Stimulated activated CD8-positive, alpha-beta memory T cell treated with anti-CD3 and anti-CD28 coated beads, Interleukin-15, amount 100 ng/mL, for 24 hours (primary cell): ENCODE measurements at regions not wholly inside any gene's neighbourhood (a gene's known extent, or its start where the extent isn't known, plus 50 kb on each side); places are given as distances from the start of the nearest gene placed in this dataset.

Experiments
- DNase-seq: peaks from one replicate; pipeline ENCODE4 v3.0.0-alpha.2; 2020; ENCODE audit warnings: low read depth

- no peak for DNase-seq
These were observed 479.5 kb downstream of the TAF11L14 start for GRCh38 chr5:18113721-18114120.

- no peak for DNase-seq
These were observed 480.0 kb downstream of the TAF11L14 start for GRCh38 chr5:18114151-18114757.

GRCh38 chr5:18117968-18118367, 483.7 kb downstream of the TAF11L14 start:
- DNase-seq = no peak

GRCh38 chr5:18119156-18119785, 485.0 kb downstream of the TAF11L14 start:
- DNase-seq = no peak

- no peak for DNase-seq
These were observed 507.0 kb downstream of the TAF11L14 start for GRCh38 chr5:18141222-18141621.

GRCh38 chr5:18142831-18143230, 508.6 kb downstream of the TAF11L14 start:
- no peak for DNase-seq

GRCh38 chr5:18152671-18153070, 518.4 kb downstream of the TAF11L14 start:
- DNase-seq = no peak

GRCh38 chr5:18158166-18158565, 523.9 kb downstream of the TAF11L14 start:
- DNase-seq = no peak

GRCh38 chr5:18159331-18159730, 525.1 kb downstream of the TAF11L14 start:
- no peak for DNase-seq

GRCh38 chr5:18171684-18172083, 537.4 kb downstream of the TAF11L14 start:
- no peak for DNase-seq

- no peak for DNase-seq
These were observed 545.3 kb downstream of the TAF11L14 start for GRCh38 chr5:18179579-18179978.

GRCh38 chr5:18181575-18181974, 547.3 kb downstream of the TAF11L14 start:
- DNase-seq = no peak

- no peak for DNase-seq
These were observed 561.6 kb downstream of the TAF11L14 start for GRCh38 chr5:18195910-18196309.

- DNase-seq = no peak
These were observed 563.5 kb downstream of the TAF11L14 start for GRCh38 chr5:18197734-18198133.

GRCh38 chr5:18202164-18202563, 567.9 kb downstream of the TAF11L14 start:
- no peak for DNase-seq

- no peak for DNase-seq
These were observed 569.0 kb downstream of the TAF11L14 start for GRCh38 chr5:18203296-18203695.

GRCh38 chr5:18213666-18214065, 579.4 kb downstream of the TAF11L14 start:
- DNase-seq = no peak

- no peak for DNase-seq
These were observed 581.8 kb downstream of the TAF11L14 start for GRCh38 chr5:18216016-18216415.

GRCh38 chr5:18216729-18217128, 582.5 kb downstream of the TAF11L14 start:
- no peak for DNase-seq

- DNase-seq = no peak
These were observed 585.0 kb downstream of the TAF11L14 start for GRCh38 chr5:18219241-18219640.

GRCh38 chr5:18220631-18221030, 586.4 kb downstream of the TAF11L14 start:
- no peak for DNase-seq

GRCh38 chr5:18236386-18236785, 602.1 kb downstream of the TAF11L14 start:
- no peak for DNase-seq

GRCh38 chr5:18238321-18238720, 604.1 kb downstream of the TAF11L14 start:
- no peak for DNase-seq

- no peak for DNase-seq
These were observed 606.7 kb downstream of the TAF11L14 start for GRCh38 chr5:18240971-18241370.
